H1 (cell line): ENCODE measurements at regions not wholly inside any gene's neighbourhood (a gene's known extent, or its start where the extent isn't known, plus 50 kb on each side); places are given as distances from the start of the nearest gene placed in this dataset.
A peak's percentile ranks its signal among the peaks of the same experiment; 100 is the strongest.

Experiments
- CTCF ChIA-PET: fragments of 300-600 bp; sonication (Branson Sonifier 250); formaldehyde crosslinking; loops from one replicate; lab custom pipeline; 2021; ENCODE audit not compliant: partially characterized antibody; lab: Charles Lee
- POLR2A ChIA-PET: fragments of 300-600 bp; sonication (Branson Sonifier 250); formaldehyde crosslinking; loops from one replicate; lab custom pipeline; 2021; ENCODE audit warnings: inconsistent platforms; ENCODE audit not compliant: partially characterized antibody; lab: Charles Lee
- DNase-seq, 2 experiments: peaks; one replicate each; pipeline versions ENCODE4 v3.0.0 to v3.0.0-alpha.2; 2010 to 2022; ENCODE audit warnings: low spot score in 2 of 2, low read depth in 1 of 2, mixed read lengths in 1 of 2
- FAIRE-seq: peaks from 2 replicates; lab custom pipeline; 2011; peaks lifted over from hg19 to GRCh38; lab: Jason Lieb, UNC
- H2AFZ ChIP-seq: 2 replicates; pipeline ENCODE4 v1.8.1; 2012; ENCODE audit warnings: low read length, inconsistent platforms
- H2AK5ac ChIP-seq: 2 replicates; pipeline ENCODE4 v1.6.1; 2013; ENCODE audit warnings: low read depth, low read length
- H2BK120ac ChIP-seq: replicated peaks from 2 replicates; pipeline ENCODE3; 2013; ENCODE audit warnings: low read depth, low read length, inconsistent platforms
- H2BK12ac ChIP-seq: 2 replicates; pipeline ENCODE4 v1.6.1; 2013; ENCODE audit warnings: low read depth, low read length
- H2BK15ac ChIP-seq: 2 replicates; pipeline ENCODE4 v1.6.1; 2013; ENCODE audit warnings: low read length
- H2BK20ac ChIP-seq: 2 replicates; pipeline ENCODE4 v1.6.1; 2013; ENCODE audit warnings: low read length
- H2BK5ac ChIP-seq: 2 replicates; pipeline ENCODE4 v1.6.1; 2013; ENCODE audit warnings: low read depth, low read length
- H3K14ac ChIP-seq: 2 replicates; pipeline ENCODE4 v1.6.1; 2013; ENCODE audit warnings: inconsistent platforms; ENCODE audit not compliant: insufficient read length
- H3K18ac ChIP-seq: 2 replicates; pipeline ENCODE4 v1.6.1; 2013; ENCODE audit warnings: low read length; ENCODE audit errors: extremely low read depth
- H3K23ac ChIP-seq: 2 replicates; pipeline ENCODE4 v1.6.1; 2013; ENCODE audit warnings: inconsistent platforms; ENCODE audit not compliant: insufficient read length
- H3K23me2 ChIP-seq: 2 replicates; pipeline ENCODE4 v1.6.1; 2013; ENCODE audit warnings: low read depth, low read length
- H3K27ac ChIP-seq: 2 replicates; pipeline ENCODE4 v1.6.1; 2011; ENCODE audit warnings: low read depth, low read length, inconsistent platforms
- H3K27me3 ChIP-seq, 4 experiments: replicated peaks in 1 of 4; 1 replicate in 1 of 4; 2 replicates in 3 of 4; pipeline versions ENCODE4 v1.6.1 to v1.8.1; 2011 to 2013; ENCODE audit warnings: low read length in 3 of 4, mild to moderate bottlenecking in 3 of 4, inconsistent platforms in 2 of 4, mixed read lengths in 2 of 4, moderate library complexity in 1 of 4; ENCODE audit not compliant: control insufficient read depth in 3 of 4, insufficient read depth in 3 of 4; ENCODE audit errors: extremely low read depth in 1 of 4
- H3K36me3 ChIP-seq, 4 experiments: 2 replicates each; pipeline versions ENCODE4 v1.6.1 to v1.8.1; 2011 to 2013; ENCODE audit warnings: mild to moderate bottlenecking in 4 of 4, low read length in 3 of 4, moderate library complexity in 2 of 4, control low read depth in 1 of 4, inconsistent platforms in 1 of 4; ENCODE audit not compliant: insufficient read depth in 4 of 4, control insufficient read depth in 2 of 4
- H3K4ac ChIP-seq: replicated peaks from 2 replicates; pipeline ENCODE3; 2013; ENCODE audit warnings: low read length, low read depth, mixed read lengths, inconsistent platforms; ENCODE audit not compliant: insufficient read length
- H3K4me1 ChIP-seq, 4 experiments: replicated peaks in 1 of 4; 1 replicate in 1 of 4; 2 replicates in 3 of 4; pipeline versions ENCODE4 v1.6.1 to v1.8.1; 2011 to 2013; ENCODE audit warnings: low read length in 3 of 4, inconsistent platforms in 2 of 4, mixed read lengths in 1 of 4; ENCODE audit not compliant: insufficient read depth in 4 of 4, control insufficient read depth in 3 of 4
- H3K4me2 ChIP-seq, 2 experiments: 2 replicates each; pipeline versions ENCODE4 v1.6.1 to v1.8.1; 2011 to 2013; ENCODE audit warnings: low read depth in 2 of 2, low read length in 2 of 2, control low read depth in 1 of 2, inconsistent platforms in 1 of 2, mild to moderate bottlenecking in 1 of 2; ENCODE audit not compliant: insufficient read depth in 1 of 2
- H3K4me3 ChIP-seq, 4 experiments: fragments of 200-600, 300-600 bp in 1 of 4; sonication (generic), shearing (Covaris generic), sonication (Bioruptor Twin) in 1 of 4; 2 replicates each; pipeline versions ENCODE4 v1.5.1 to v1.8.1; 2011 to 2016; ENCODE audit warnings: low read length in 4 of 4, low read depth in 3 of 4, control low read depth in 2 of 4, inconsistent platforms in 2 of 4, mild to moderate bottlenecking in 2 of 4, mixed read lengths in 1 of 4, moderate library complexity in 1 of 4; ENCODE audit not compliant: insufficient read depth in 2 of 4; ENCODE audit errors: extremely low read depth in 1 of 4
- H3K56ac ChIP-seq: replicated peaks from 2 replicates; pipeline ENCODE3; 2013; ENCODE audit warnings: low read depth, mild to moderate bottlenecking, mixed read lengths, low read length, inconsistent platforms; ENCODE audit not compliant: insufficient read length
- H3K79me1 ChIP-seq: 2 replicates; pipeline ENCODE4 v1.6.1; 2013; ENCODE audit warnings: low read depth, low read length, control low read depth
- H3K79me2 ChIP-seq, 2 experiments: 2 replicates each; pipeline versions ENCODE4 v1.6.1 to v1.8.1; 2012 to 2013; ENCODE audit warnings: low read length in 2 of 2, mild to moderate bottlenecking in 2 of 2, inconsistent platforms in 1 of 2; ENCODE audit not compliant: insufficient read depth in 2 of 2, control insufficient read depth in 1 of 2
- H3K9ac ChIP-seq, 4 experiments: replicated peaks in 1 of 4; 1 replicate in 1 of 4; 2 replicates in 3 of 4; pipeline versions ENCODE4 v1.6.1 to v1.8.1; 2011 to 2013; ENCODE audit warnings: low read depth in 3 of 4, low read length in 3 of 4, control low read depth in 2 of 4, mild to moderate bottlenecking in 2 of 4, moderate library complexity in 2 of 4, inconsistent platforms in 1 of 4; ENCODE audit errors: extremely low read depth in 1 of 4
- H3K9me3 ChIP-seq, 2 experiments: 2 replicates each; pipeline versions ENCODE4 v1.6.1 to v1.8.1; 2012 to 2013; ENCODE audit warnings: mild to moderate bottlenecking in 2 of 2, moderate library complexity in 2 of 2, control low read depth in 1 of 2, inconsistent platforms in 1 of 2, low read depth in 1 of 2, low read length in 1 of 2, mixed read lengths in 1 of 2; ENCODE audit not compliant: insufficient read depth in 2 of 2
- H4K20me1 ChIP-seq, 2 experiments: replicated peaks in 1 of 2; 2 replicates each; pipeline versions ENCODE3 to v1.8.1; 2011 to 2013; ENCODE audit warnings: inconsistent platforms in 2 of 2, low read length in 2 of 2, mild to moderate bottlenecking in 1 of 2; ENCODE audit not compliant: insufficient read depth in 2 of 2, control insufficient read depth in 1 of 2
- H4K5ac ChIP-seq: 2 replicates; pipeline ENCODE4 v1.6.1; 2013; ENCODE audit warnings: low read length, low read depth, mixed read lengths, inconsistent platforms; ENCODE audit not compliant: insufficient read length
- H4K8ac ChIP-seq: 2 replicates; pipeline ENCODE4 v1.8.0; 2013; ENCODE audit warnings: mild to moderate bottlenecking, moderate library complexity, low read length, inconsistent platforms; ENCODE audit not compliant: insufficient read depth; ENCODE audit errors: extremely low read depth
- H4K91ac ChIP-seq: replicated peaks from 2 replicates; pipeline ENCODE3; 2013; ENCODE audit warnings: low read length, mixed read lengths, inconsistent platforms; ENCODE audit not compliant: insufficient read length
- BCL11A ChIP-seq, 2 experiments: IDR thresholded peaks; one replicate each; pipeline ENCODE4 v1.6.1; 2011; ENCODE audit warnings: low read depth in 2 of 2, low read length in 2 of 2, mild to moderate bottlenecking in 2 of 2
- CEBPB ChIP-seq: IDR thresholded peaks from 2 replicates; pipeline ENCODE4 v1.6.1; 2012; ENCODE audit warnings: low read depth, low read length
- KDM4A ChIP-seq: IDR thresholded peaks from one replicate; pipeline ENCODE4 v1.7.1; 2012; ENCODE audit warnings: low read depth, mild to moderate bottlenecking, moderate library complexity, low read length, inconsistent platforms; ENCODE audit not compliant: severe bottlenecking
- MAFK ChIP-seq: IDR thresholded peaks from 2 replicates; pipeline ENCODE4 v1.6.1; 2012; ENCODE audit warnings: low read depth, mild to moderate bottlenecking, improper control_type of control experiment, low read length
- NRF1 ChIP-seq: IDR thresholded peaks from 2 replicates; pipeline ENCODE4 v1.6.1; 2011; ENCODE audit warnings: mild to moderate bottlenecking, low read depth, low read length, improper control_type of control experiment
- RAD21 ChIP-seq, 2 experiments: IDR thresholded peaks in 1 of 2; conservative IDR thresholded peaks in 1 of 2; 2 replicates each; pipeline ENCODE4 v1.6.1; 2011; ENCODE audit warnings: low read depth in 2 of 2, low read length in 2 of 2, improper control_type of control experiment in 1 of 2, inconsistent platforms in 1 of 2, mild to moderate bottlenecking in 1 of 2, moderate library complexity in 1 of 2
- SP2 ChIP-seq: IDR thresholded peaks from 2 replicates; pipeline ENCODE4 v1.6.1; 2012; ENCODE audit warnings: mild to moderate bottlenecking, low read length, inconsistent platforms
- TEAD4 ChIP-seq: IDR thresholded peaks from 2 replicates; pipeline ENCODE4 v1.6.1; 2012; ENCODE audit warnings: low read depth, low read length, inconsistent platforms, mixed read lengths
- WGBS, 2 experiments: shearing (Covaris generic) in 1 of 2; methylation state at CpG; one replicate each; pipeline versions ENCODE4 v1.1.6 to v1.1.7; 2013 to 2015; ENCODE audit warnings: low lambda C conversion rate in 2 of 2, mixed read lengths in 2 of 2, inconsistent platforms in 1 of 2, low coverage in 1 of 2, missing lambda C conversion rate in 1 of 2; ENCODE audit not compliant: insufficient replicate concordance in 2 of 2, insufficient coverage in 1 of 2, insufficient read length in 1 of 2; ENCODE audit errors: extremely low coverage in 1 of 2, missing lambda C conversion rate in 1 of 2; 5-methylcytosine and 5-hydroxymethylcytosine counted together
- TF ChIP-seq, protein P1 (sequence below): IDR thresholded peaks from 2 replicates; pipeline ENCODE4 v1.6.1; 2012; ENCODE audit warnings: inconsistent platforms
- TF ChIP-seq, protein P2 (sequence below): IDR thresholded peaks from 2 replicates; pipeline ENCODE4 v1.6.1; 2012; ENCODE audit warnings: low read length, inconsistent platforms

DNA sequence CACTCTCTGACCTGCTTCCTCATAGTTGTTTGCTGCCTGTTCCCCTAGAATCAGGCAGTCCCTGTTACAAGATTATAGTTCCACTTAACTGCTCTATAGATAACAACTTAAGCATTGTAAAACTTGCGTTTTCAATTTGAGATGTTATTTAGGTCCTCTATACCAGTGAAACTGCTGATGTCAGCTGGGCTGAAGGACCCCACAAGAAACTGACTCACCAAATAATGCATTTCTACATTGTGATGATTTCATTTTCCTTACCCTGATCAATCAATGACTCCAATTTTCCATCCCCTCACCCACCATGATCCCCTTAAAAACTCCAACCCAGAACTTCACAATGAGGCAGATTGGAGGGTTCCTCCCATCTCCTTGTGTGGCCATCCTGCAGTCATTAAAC, 280.7 kb downstream of the SLITRK1 start:
- H3K27me3 ChIP-seq: no peaks in the 10 kb centered on the region
- TF ChIP-seq SP2 (no peak), KDM4A (no peak), NRF1 (no peak), RAD21 (IDR thresholded peaks at IDR 0.05 in 1 of 2, conservative IDR thresholded peaks at IDR 0.05 in 1 of 2; ENCODE audit: low read depth in 2 of 2, low read length in 2 of 2) (no peak), TEAD4 (no peak), MAFK (no peak), CEBPB (no peak), BCL11A (IDR thresholded peaks at IDR 0.05; ENCODE audit: low read depth in 2 of 2, low read length in 2 of 2) (no peak)
- TF ChIP-seq, protein P1, sequence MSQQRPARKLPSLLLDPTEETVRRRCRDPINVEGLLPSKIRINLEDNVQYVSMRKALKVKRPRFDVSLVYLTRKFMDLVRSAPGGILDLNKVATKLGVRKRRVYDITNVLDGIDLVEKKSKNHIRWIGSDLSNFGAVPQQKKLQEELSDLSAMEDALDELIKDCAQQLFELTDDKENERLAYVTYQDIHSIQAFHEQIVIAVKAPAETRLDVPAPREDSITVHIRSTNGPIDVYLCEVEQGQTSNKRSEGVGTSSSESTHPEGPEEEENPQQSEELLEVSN: no peak
- TF ChIP-seq, protein P2, sequence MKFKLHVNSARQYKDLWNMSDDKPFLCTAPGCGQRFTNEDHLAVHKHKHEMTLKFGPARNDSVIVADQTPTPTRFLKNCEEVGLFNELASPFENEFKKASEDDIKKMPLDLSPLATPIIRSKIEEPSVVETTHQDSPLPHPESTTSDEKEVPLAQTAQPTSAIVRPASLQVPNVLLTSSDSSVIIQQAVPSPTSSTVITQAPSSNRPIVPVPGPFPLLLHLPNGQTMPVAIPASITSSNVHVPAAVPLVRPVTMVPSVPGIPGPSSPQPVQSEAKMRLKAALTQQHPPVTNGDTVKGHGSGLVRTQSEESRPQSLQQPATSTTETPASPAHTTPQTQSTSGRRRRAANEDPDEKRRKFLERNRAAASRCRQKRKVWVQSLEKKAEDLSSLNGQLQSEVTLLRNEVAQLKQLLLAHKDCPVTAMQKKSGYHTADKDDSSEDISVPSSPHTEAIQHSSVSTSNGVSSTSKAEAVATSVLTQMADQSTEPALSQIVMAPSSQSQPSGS: no peak

More for the DNA sequence above, 280.7 kb downstream of the SLITRK1 start:
- H3K36me3 ChIP-seq: no peaks in the 10 kb centered on the region
- H3K18ac ChIP-seq: no peak overlapping the region
- no peaks in the 10 kb centered on the region for H3K79me2 ChIP-seq
- H2BK5ac ChIP-seq: no peak overlapping the region
- no peak overlapping the region for H3K4ac ChIP-seq
- WGBS, 2 experiments: 87% methylated on average over 1 of the region's 1 CpG; no CpG with 5 or more reads in 1 of the 2 experiments
- H3K9me3 ChIP-seq: no peaks in the 10 kb centered on the region
- no peaks in the 10 kb centered on the region for H3K79me1 ChIP-seq
- no peak overlapping the region for H3K9ac ChIP-seq
- no peak overlapping the region for H4K5ac ChIP-seq
- H2AK5ac ChIP-seq: no peak overlapping the region
- H3K14ac ChIP-seq: no peak overlapping the region
- H2BK20ac ChIP-seq: no peak overlapping the region
- FAIRE-seq (no peak), DNase-seq (no peak)
- H3K4me3 ChIP-seq: no peak overlapping the region
- no peaks in the 10 kb centered on the region for H3K23me2 ChIP-seq
- H3K27ac ChIP-seq: no peak overlapping the region
- no peaks in the 10 kb centered on the region for H4K20me1 ChIP-seq
- no peak overlapping the region for H3K56ac ChIP-seq
- ChIA-PET POLR2A (no interaction called here), CTCF (no interaction called here)
- peak overlapping the region; percentile 40 for H2AFZ ChIP-seq
- H2BK15ac ChIP-seq: no peak overlapping the region
- no peak overlapping the region for H4K91ac ChIP-seq
- H2BK120ac ChIP-seq: no peak overlapping the region
- no peak overlapping the region for H4K8ac ChIP-seq
- no peak overlapping the region for H3K23ac ChIP-seq
- H3K4me2 ChIP-seq: no peak overlapping the region
- H2BK12ac ChIP-seq: no peak overlapping the region
- H3K4me1 ChIP-seq: no peaks in the 10 kb centered on the region
